Common myeloid progenitor, CD34-positive (primary cell): ENCODE measurements at regions not wholly inside any gene's neighbourhood (a gene's known extent, or its start where the extent isn't known, plus 50 kb on each side); places are given as distances from the start of the nearest gene placed in this dataset.

Source experiments
- CTCF ChIA-PET: fragments of 350-600 bp; sonication (Branson Sonifier 250); formaldehyde crosslinking; loops from one replicate; lab custom pipeline; 2021; ENCODE audit warnings: antibody characterized with exemption; lab: Charles Lee
- POLR2A ChIA-PET: fragments of 350-600 bp; sonication (Branson Sonifier 250); formaldehyde crosslinking; loops from one replicate; lab custom pipeline; 2021; ENCODE audit warnings: antibody characterized with exemption; lab: Charles Lee
- DNase-seq, 3 donors: peaks; one replicate each; pipeline versions ENCODE4 v3.0.0 to v3.0.0-alpha.2; 2013
- H3K27ac ChIP-seq, 2 experiments: 1 replicate in 1 of 2; 2 replicates in 1 of 2; pipeline ENCODE4 v1.7.0; 2013; ENCODE audit warnings: inconsistent platforms in 2 of 2, low read length in 2 of 2, mild to moderate bottlenecking in 2 of 2, low read depth in 1 of 2, moderate library complexity in 1 of 2; ENCODE audit not compliant: severe bottlenecking in 2 of 2, insufficient read depth in 1 of 2, poor library complexity in 1 of 2
- H3K27me3 ChIP-seq, 5 experiments: replicated peaks in 2 of 5; 1 replicate in 3 of 5; 2 replicates in 2 of 5; pipeline versions ENCODE4 v1.6.1 to v1.7.0; 2013; ENCODE audit warnings: low read length in 4 of 5, mild to moderate bottlenecking in 2 of 5, moderate library complexity in 2 of 5, inconsistent platforms in 1 of 5; ENCODE audit not compliant: insufficient read depth in 5 of 5, control insufficient read depth in 4 of 5
- H3K36me3 ChIP-seq, 4 experiments: 1 replicate in 2 of 4; 2 replicates in 2 of 4; pipeline versions ENCODE4 v1.6.1 to v1.7.0; 2013; ENCODE audit warnings: low read length in 3 of 4, control low read depth in 1 of 4, mild to moderate bottlenecking in 1 of 4; ENCODE audit not compliant: control insufficient read depth in 4 of 4, insufficient read depth in 4 of 4
- H3K4me1 ChIP-seq, 4 experiments: 1 replicate in 3 of 4; 2 replicates in 1 of 4; pipeline versions ENCODE4 v1.6.1 to v1.7.1; 2013; ENCODE audit warnings: low read length in 3 of 4, mild to moderate bottlenecking in 3 of 4, control low read depth in 1 of 4, inconsistent platforms in 1 of 4, moderate library complexity in 1 of 4; ENCODE audit not compliant: control insufficient read depth in 4 of 4, insufficient read depth in 4 of 4; ENCODE audit errors: control extremely low read depth in 1 of 4
- H3K4me3 ChIP-seq, 7 experiments: 1 replicate in 4 of 7; 2 replicates in 3 of 7; pipeline versions ENCODE4 v1.5.1 to v1.7.0; 2013; ENCODE audit warnings: mild to moderate bottlenecking in 7 of 7, low read length in 6 of 7, moderate library complexity in 6 of 7, inconsistent platforms in 2 of 7, low read depth in 2 of 7, control low read depth in 1 of 7; ENCODE audit not compliant: insufficient read depth in 4 of 7, control insufficient read depth in 1 of 7; ENCODE audit errors: extremely low read depth in 1 of 7
- H3K9me3 ChIP-seq, 5 experiments: 1 replicate in 4 of 5; 2 replicates in 1 of 5; pipeline versions ENCODE4 v1.6.1 to v1.7.1; 2013; ENCODE audit warnings: low read length in 4 of 5, mild to moderate bottlenecking in 2 of 5, inconsistent platforms in 1 of 5, low read depth in 1 of 5, moderate library complexity in 1 of 5; ENCODE audit not compliant: control insufficient read depth in 4 of 5, insufficient read depth in 2 of 5; ENCODE audit errors: control extremely low read depth in 1 of 5
- WGBS: methylation state at CpG from one replicate; pipeline ENCODE4 v1.1.5; 2013; ENCODE audit not compliant: insufficient coverage; 5-methylcytosine and 5-hydroxymethylcytosine counted together

DNA sequence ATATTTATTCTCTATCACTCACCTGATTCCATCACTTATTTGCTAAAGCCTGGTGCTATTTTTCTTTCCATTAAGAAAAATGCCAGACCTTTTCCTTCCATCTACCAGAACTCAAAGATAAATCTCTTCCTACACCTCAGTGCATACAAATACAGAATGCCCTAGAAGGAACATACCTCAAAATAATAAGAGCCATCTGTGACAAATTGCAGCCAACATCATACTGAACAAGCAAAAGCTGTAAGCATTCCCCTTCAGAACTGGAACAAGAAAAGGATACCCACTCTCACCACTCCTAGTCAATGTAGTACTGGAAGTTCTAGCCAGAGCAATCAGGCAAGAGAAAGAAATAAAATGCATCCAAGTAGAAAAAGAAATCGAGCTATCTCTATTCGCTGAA lies 315.9 kb upstream of the UBE2E3 start:
- no peak for DNase-seq
- ChIA-PET CTCF (no interaction called here), POLR2A (no interaction called here)
- Histone ChIP-seq H3K27me3 (no peaks in the 10 kb centered on the region), H3K4me3 (no peak overlapping the region), H3K9me3 (no peaks in the 10 kb centered on the region), H3K36me3 (no peaks in the 10 kb centered on the region), H3K27ac (no peak overlapping the region), H3K4me1 (no peaks in the 10 kb centered on the region)
- WGBS = no CpG with 5 or more reads among the region's 2 CpGs

- no peaks in the 10 kb centered on the region for H3K4me1 ChIP-seq
- ChIA-PET CTCF (no interaction called here), POLR2A (no interaction called here)
- H3K4me3 ChIP-seq = peak overlapping the region in 1 of 7 experiments; percentile 21
- H3K27ac ChIP-seq = no peak overlapping the region
- H3K9me3 ChIP-seq = no peaks in the 10 kb centered on the region
- DNase-seq = no peak
- WGBS = 86% methylated on average over 1 of the region's 3 CpGs
- H3K27me3 ChIP-seq = no peaks in the 10 kb centered on the region
- no peaks in the 10 kb centered on the region for H3K36me3 ChIP-seq
Measured at GRCh38 chr2:180662941-180663471, 317.4 kb upstream of the UBE2E3 start.

DNA sequence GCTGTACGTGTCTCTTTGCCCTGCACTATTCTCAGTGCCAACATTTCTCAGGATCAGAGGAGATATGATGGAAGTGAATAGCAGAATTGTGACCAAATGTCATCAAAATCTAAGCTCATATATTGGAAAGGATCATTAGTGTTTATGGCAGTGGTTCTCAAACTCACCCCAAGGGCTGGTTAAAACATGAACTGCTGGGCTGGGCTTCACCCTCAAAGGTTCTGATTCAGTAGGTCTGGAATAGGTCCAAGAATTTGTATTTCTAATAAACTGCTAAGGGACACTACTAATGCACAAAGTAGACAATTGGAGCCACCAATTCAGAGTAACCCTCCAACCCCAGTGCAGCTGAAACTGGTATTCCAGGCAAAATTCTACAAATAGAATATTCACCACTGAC lies 317.9 kb upstream of the UBE2E3 start:
- H3K4me3 ChIP-seq = no peak overlapping the region
- no peak for DNase-seq
- no peaks in the 10 kb centered on the region for H3K27me3 ChIP-seq
- no CpG with 5 or more reads among the region's 1 CpG for WGBS
- no peak overlapping the region for H3K27ac ChIP-seq
- H3K9me3 ChIP-seq = no peaks in the 10 kb centered on the region
- CTCF ChIA-PET = no interaction called here
- H3K4me1 ChIP-seq = no peaks in the 10 kb centered on the region
- POLR2A ChIA-PET = no interaction called here
- no peaks in the 10 kb centered on the region for H3K36me3 ChIP-seq

DNA sequence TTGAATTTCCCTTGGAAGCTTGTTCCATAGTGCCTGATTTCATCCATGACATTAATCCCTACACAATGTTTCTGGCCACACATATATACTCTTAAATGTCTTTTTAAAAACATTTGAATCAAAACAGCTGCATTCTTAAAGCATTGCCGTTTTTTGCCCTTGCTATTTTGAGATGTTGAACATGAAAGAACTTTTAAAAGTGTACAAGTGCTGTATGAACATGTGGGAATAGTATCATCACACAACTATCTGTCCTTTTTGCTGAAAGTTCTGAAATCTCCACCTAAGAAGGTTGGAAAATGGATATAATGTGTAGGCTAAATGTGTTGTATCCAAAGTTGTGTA lies 318.7 kb upstream of the UBE2E3 start:
- Histone ChIP-seq H3K27me3 (no peaks in the 10 kb centered on the region), H3K36me3 (no peaks in the 10 kb centered on the region), H3K27ac (no peak overlapping the region), H3K4me3 (no peak overlapping the region), H3K9me3 (no peaks in the 10 kb centered on the region), H3K4me1 (no peaks in the 10 kb centered on the region)
- ChIA-PET CTCF (no interaction called here), POLR2A (no interaction called here)
- no CpG with 5 or more reads among the region's 1 CpG for WGBS
- DNase-seq = no peak

DNA sequence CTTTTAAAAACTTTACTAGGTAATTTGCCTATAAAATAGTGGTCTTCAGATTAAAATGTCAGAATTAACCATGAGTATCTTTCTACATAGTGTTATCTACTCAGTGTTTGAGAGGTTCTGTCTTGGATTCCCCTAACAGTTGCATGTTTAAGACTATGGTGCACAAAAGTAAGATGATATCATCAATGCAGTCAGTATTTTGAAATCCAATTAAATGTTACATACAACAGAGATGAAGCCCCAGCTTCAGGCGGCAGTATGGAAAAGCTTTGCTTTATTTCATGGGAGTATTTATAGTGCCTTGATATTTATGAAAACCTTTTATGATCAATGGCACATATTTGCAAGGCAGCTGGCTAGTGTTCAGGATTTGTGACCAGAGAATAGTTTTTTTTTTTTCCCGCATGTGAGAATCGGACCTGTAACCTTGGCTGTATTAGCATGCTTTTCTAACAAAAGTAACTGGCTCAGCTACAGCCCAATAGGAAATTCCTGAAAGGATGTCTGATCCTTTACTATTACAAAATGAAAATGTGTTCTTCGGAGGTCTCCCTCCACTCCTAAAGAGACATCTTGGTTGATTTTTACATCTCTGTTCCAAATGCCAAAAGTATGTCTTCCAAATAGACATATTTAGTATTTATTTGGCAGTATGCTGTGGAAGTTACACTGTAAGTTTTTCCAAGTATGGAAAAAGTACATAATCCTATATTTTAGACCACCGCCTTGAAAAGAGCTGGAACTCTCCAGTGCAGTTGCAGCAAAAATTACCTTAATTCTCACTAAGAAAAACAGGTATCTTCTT lies 319.3 kb upstream of the UBE2E3 start:
- H3K27me3 ChIP-seq = no peaks in the 10 kb centered on the region
- no peak overlapping the region for H3K27ac ChIP-seq
- no peak for DNase-seq
- no peak overlapping the region for H3K4me3 ChIP-seq
- no peaks in the 10 kb centered on the region for H3K9me3 ChIP-seq
- CTCF ChIA-PET = no interaction called here
- no peaks in the 10 kb centered on the region for H3K4me1 ChIP-seq
- no peaks in the 10 kb centered on the region for H3K36me3 ChIP-seq
- 100% methylated on average over 3 of the region's 5 CpGs for WGBS
- POLR2A ChIA-PET = no interaction called here

GRCh38 chr2:180660207-180660606 lies 320.2 kb upstream of the UBE2E3 start:
- no peaks in the 10 kb centered on the region for H3K27me3 ChIP-seq
- ChIA-PET POLR2A (no interaction called here), CTCF (no interaction called here)
- no peaks in the 10 kb centered on the region for H3K9me3 ChIP-seq
- H3K27ac ChIP-seq = no peak overlapping the region
- H3K4me1 ChIP-seq = no peaks in the 10 kb centered on the region
- DNase-seq = no peak
- H3K36me3 ChIP-seq = no peaks in the 10 kb centered on the region
- 95% methylated on average over 7 of the region's 8 CpGs for WGBS
- H3K4me3 ChIP-seq = no peak overlapping the region

GRCh38 chr2:180657054-180657453 lies 323.4 kb upstream of the UBE2E3 start:
- DNase-seq = no peak
- Histone ChIP-seq H3K27me3 (no peaks in the 10 kb centered on the region), H3K4me1 (no peaks in the 10 kb centered on the region), H3K27ac (no peak overlapping the region), H3K9me3 (no peaks in the 10 kb centered on the region), H3K36me3 (no peaks in the 10 kb centered on the region), H3K4me3 (no peak overlapping the region)
- WGBS = 100% methylated on average over 1 of the region's 1 CpG
- CTCF ChIA-PET = no interaction called here
- POLR2A ChIA-PET = no interaction called here
